ENCODE measurements at regions not wholly inside any gene's neighbourhood (a gene's known extent, or its start where the extent isn't known, plus 50 kb on each side); places are given as distances from the start of the nearest gene placed in this dataset.
"Not testable (repeated sequence)": the region's sequence is repeated elsewhere in the genome, so short reads cannot be mapped to it uniquely, and the experiment has no call there.

- FAIRE-seq = no peak
Measured at GRCh38 chr11:91296629-91297028, 928.0 kb upstream of the FAT3 start.

GRCh38 chr11:91295591-91295990 lies 929.0 kb upstream of the FAT3 start:
- no peak for FAIRE-seq

GRCh38 chr11:91293119-91293518 lies 931.5 kb upstream of the FAT3 start:
- no peak for FAIRE-seq

GRCh38 chr11:91272089-91272488 lies 952.5 kb upstream of the FAT3 start:
- no peak for FAIRE-seq

- FAIRE-seq = not testable (repeated sequence)
Measured at GRCh38 chr11:91268512-91269295, 955.9 kb upstream of the FAT3 start.

GRCh38 chr11:91265946-91266345 lies 958.7 kb upstream of the FAT3 start:
- FAIRE-seq = no peak

GRCh38 chr11:91264481-91264880 lies 960.1 kb upstream of the FAT3 start:
- FAIRE-seq = no peak

GRCh38 chr11:91263496-91264365 lies 960.9 kb upstream of the FAT3 start:
- no peak for FAIRE-seq

GRCh38 chr11:91261513-91261912 lies 963.1 kb upstream of the FAT3 start:
- FAIRE-seq = no peak

GRCh38 chr11:91258876-91259275 lies 965.7 kb upstream of the FAT3 start:
- FAIRE-seq = no peak

- no peak for FAIRE-seq
Measured at GRCh38 chr11:91257667-91258066, 967.0 kb upstream of the FAT3 start.

- FAIRE-seq = no peak
Measured at GRCh38 chr11:91248199-91248807, 976.3 kb upstream of the FAT3 start.

GRCh38 chr11:91247009-91247735 lies 977.4 kb upstream of the FAT3 start:
- no peak for FAIRE-seq

- no peak for FAIRE-seq
Measured at GRCh38 chr11:91244912-91245311, 979.7 kb upstream of the FAT3 start.

GRCh38 chr11:91243630-91244029 lies 981.0 kb upstream of the FAT3 start:
- FAIRE-seq = no peak

GRCh38 chr11:91243051-91243450 lies 981.6 kb upstream of the FAT3 start:
- FAIRE-seq = no peak

GRCh38 chr11:91241226-91241625 lies 983.4 kb upstream of the FAT3 start:
- FAIRE-seq = no peak

GRCh38 chr11:91239359-91239758 lies 985.3 kb upstream of the FAT3 start:
- FAIRE-seq = no peak

GRCh38 chr11:91231226-91231625 lies 993.4 kb upstream of the FAT3 start:
- FAIRE-seq = no peak

- no peak for FAIRE-seq
Measured at GRCh38 chr11:91230647-91231046, 994.0 kb upstream of the FAT3 start.

GRCh38 chr11:91222830-91223229 lies 1000.0 kb upstream of the CHORDC1 start:
- no peak for FAIRE-seq

GRCh38 chr11:91220476-91221202 lies 997.8 kb upstream of the CHORDC1 start:
- no peak for FAIRE-seq

Data from colon (tissue), 2 donors.